ENCODE measurements at regions not wholly inside any gene's neighbourhood (a gene's known extent, or its start where the extent isn't known, plus 50 kb on each side); places are given as distances from the start of the nearest gene placed in this dataset.

- BruUV-seq (replicated peaks): no TSS peak
- no peak overlapping the region for H3K9ac ChIP-seq (ENCODE audit: low read length)
- no peak overlapping the region for H3K4me3 ChIP-seq (ENCODE audit: low read length)
- intact Hi-C loops (cut with micrococcal nuclease): no loop called here
- no peaks in the 10 kb centered on the region for H4K20me1 ChIP-seq (ENCODE audit: low read length)
- 0 out of 2 replicates have a peak overlapping the region, but pooled peaks have one; percentile 45 for H2AFZ ChIP-seq (ENCODE audit: low read length)
- H3K9me3 ChIP-seq (ENCODE audit: low read length): no peaks in the 10 kb centered on the region
- H3K36me3 ChIP-seq (ENCODE audit: low read depth, low read length): no peaks in the 10 kb centered on the region
- no peaks in the 10 kb centered on the region for H3K79me2 ChIP-seq (ENCODE audit: low read length)
- POLR2A ChIA-PET (ENCODE audit: unreplicated experiment): no interaction called here
- H3K4me1 ChIP-seq (ENCODE audit: insufficient read depth, low read length): no peaks in the 10 kb centered on the region
- DNase-seq (no peak), ATAC-seq (no peak)
- H3K27ac ChIP-seq (ENCODE audit: low read length): no peak overlapping the region
- no peak overlapping the region for H3K4me2 ChIP-seq (ENCODE audit: low read length)
- H3K9me2 ChIP-seq (replicated peaks; ENCODE audit: low read length): no peaks in the 10 kb centered on the region
- CTCF ChIA-PET: no interaction called here
- H3K27me3 ChIP-seq (ENCODE audit: low read length): no peaks in the 10 kb centered on the region
- H3F3A ChIP-seq (ENCODE audit: low read length, unreplicated experiment): no peaks in the 10 kb centered on the region
- TF ChIP-seq EZH2 (IDR thresholded peaks at IDR 0.05; ENCODE audit: low read length, unreplicated experiment) (no peak), CTCF (conservative IDR thresholded peaks at IDR 0.05; ENCODE audit: low read depth, low read length) (no peak), EZH2phosphoT487 (IDR thresholded peaks at IDR 0.05; ENCODE audit: borderline replicate concordance, low read length) (no peak)
These were observed 1100.1 kb upstream of the CDH10 start for GRCh38 chr5:25744908-25745307.

GRCh38 chr5:25716680-25717079 is 1071.9 kb upstream of the CDH10 start:
- ATAC-seq: peak; percentile 88
- CTCF ChIA-PET: no interaction called here
- no peaks in the 10 kb centered on the region for H3K27me3 ChIP-seq (ENCODE audit: low read length)
- no peaks in the 10 kb centered on the region for H3K36me3 ChIP-seq (ENCODE audit: low read depth, low read length)
- no peaks in the 10 kb centered on the region for H3K9me2 ChIP-seq (replicated peaks; ENCODE audit: low read length)
- no peak overlapping the region for H3K4me3 ChIP-seq (ENCODE audit: low read length)
- no peaks in the 10 kb centered on the region for H3K79me2 ChIP-seq (ENCODE audit: low read length)
- TF ChIP-seq CTCF (conservative IDR thresholded peaks at IDR 0.05; ENCODE audit: low read depth, low read length) (no peak), EZH2 (IDR thresholded peaks at IDR 0.05; ENCODE audit: low read length, unreplicated experiment) (no peak), EZH2phosphoT487 (IDR thresholded peaks at IDR 0.05; ENCODE audit: borderline replicate concordance, low read length) (no peak)
- no peak overlapping the region for H3K9ac ChIP-seq (ENCODE audit: low read length)
- H3K9me3 ChIP-seq (ENCODE audit: low read length): no peaks in the 10 kb centered on the region
- peaks cover 13% of the 10 kb centered on the region for H3K4me1 ChIP-seq (ENCODE audit: insufficient read depth, low read length)
- intact Hi-C loops (cut with micrococcal nuclease): loop anchor here (10.0 kb wide), 1 partner anchor 172 kb away; no protein-coding TSS in a partner anchor
- no peaks in the 10 kb centered on the region for H3F3A ChIP-seq (ENCODE audit: low read length, unreplicated experiment)
- H4K20me1 ChIP-seq (ENCODE audit: low read length): no peaks in the 10 kb centered on the region
- peak overlapping the region; percentile 42; the same call in 1 of the 2 replicates for H3K4me2 ChIP-seq (ENCODE audit: low read length)
- DNase-seq: peak; percentile 50
- no peak overlapping the region for H3K27ac ChIP-seq (ENCODE audit: low read length)
- BruUV-seq (replicated peaks): no TSS peak
- POLR2A ChIA-PET (ENCODE audit: unreplicated experiment): no interaction called here
- no peak overlapping the region for H2AFZ ChIP-seq (ENCODE audit: low read length)

GRCh38 chr5:25713259-25713658 is 1068.5 kb upstream of the CDH10 start:
- Histone ChIP-seq H3K9ac (ENCODE audit: low read length) (no peak overlapping the region), H3K9me3 (ENCODE audit: low read length) (no peaks in the 10 kb centered on the region), H3K9me2 (replicated peaks; ENCODE audit: low read length) (no peaks in the 10 kb centered on the region), H3K36me3 (ENCODE audit: low read depth, low read length) (no peaks in the 10 kb centered on the region), H3K4me2 (ENCODE audit: low read length) (no peak overlapping the region), H4K20me1 (ENCODE audit: low read length) (no peaks in the 10 kb centered on the region), H3K79me2 (ENCODE audit: low read length) (no peaks in the 10 kb centered on the region), H3F3A (ENCODE audit: low read length, unreplicated experiment) (no peaks in the 10 kb centered on the region), H3K4me1 (ENCODE audit: insufficient read depth, low read length) (peaks cover 13% of the 10 kb centered on the region), H3K4me3 (ENCODE audit: low read length) (no peak overlapping the region), H2AFZ (ENCODE audit: low read length) (no peak overlapping the region), H3K27me3 (ENCODE audit: low read length) (no peaks in the 10 kb centered on the region), H3K27ac (ENCODE audit: low read length) (no peak overlapping the region)
- POLR2A ChIA-PET (ENCODE audit: unreplicated experiment): no interaction called here
- ATAC-seq (peak; percentile 59), DNase-seq (peak; percentile 34)
- CTCF ChIA-PET: no interaction called here
- no TSS peak for BruUV-seq (replicated peaks)
- 0 out of 2 replicates have a peak, but pooled peaks have one; percentile 29 for TF ChIP-seq CTCF (conservative IDR thresholded peaks at IDR 0.05; ENCODE audit: low read depth, low read length)
- no peak for TF ChIP-seq EZH2 (IDR thresholded peaks at IDR 0.05; ENCODE audit: low read length, unreplicated experiment)
- no peak for TF ChIP-seq EZH2phosphoT487 (IDR thresholded peaks at IDR 0.05; ENCODE audit: borderline replicate concordance, low read length)
- intact Hi-C loops (cut with micrococcal nuclease): loop anchor here (10.0 kb wide), 1 partner anchor 168 kb away; no protein-coding TSS in a partner anchor
